ENCODE measurements at regions not wholly inside any gene's neighbourhood (a gene's known extent, or its start where the extent isn't known, plus 50 kb on each side); places are given as distances from the start of the nearest gene placed in this dataset.

DNA sequence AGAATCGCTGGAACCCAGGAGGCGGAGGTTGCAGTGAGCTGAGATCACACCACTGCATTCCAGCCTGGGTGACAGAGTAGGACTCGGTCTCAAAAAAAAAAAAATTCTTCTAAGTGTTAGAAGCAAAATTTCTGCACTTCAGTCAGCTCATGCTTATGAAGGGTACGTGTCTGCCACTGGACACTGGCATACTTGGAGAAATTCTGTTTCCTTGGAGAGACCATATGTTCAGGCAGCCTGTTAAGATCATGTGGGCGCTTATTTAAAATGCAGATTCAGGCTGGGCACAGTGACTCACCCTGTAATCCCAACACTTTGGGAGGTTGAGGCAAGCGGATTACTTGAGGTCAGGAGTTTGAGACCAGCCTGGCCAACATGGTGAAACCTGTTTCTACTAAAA is 85.6 kb upstream of the IQSEC1 start:
- peaks cover 0 to 1% (median 0%) of the 10 kb centered on the region in 3 donors for H3K27me3 ChIP-seq (ENCODE audit: control insufficient read depth in 3 of 3, insufficient read depth in 3 of 3, low read length in 3 of 3)
- H3K36me3 ChIP-seq (ENCODE audit: control insufficient read depth in 3 of 3, insufficient read depth in 2 of 3, low read depth in 1 of 3, low read length in 3 of 3) = no peaks in the 10 kb centered on the region
- no peak overlapping the region for H3K27ac ChIP-seq (ENCODE audit: low read depth in 1 of 3, low read length in 2 of 3)
- no peak overlapping the region for H3K4me3 ChIP-seq (ENCODE audit: low read depth in 1 of 3, low read length in 3 of 3)
- 81 to 87% (median 82%) methylated on average over 6 of the region's 6 CpGs for WGBS, 3 donors
- H3K9me3 ChIP-seq (ENCODE audit: control insufficient read depth in 2 of 2, insufficient read depth in 1 of 2, low read depth in 1 of 2, low read length in 1 of 2) = peaks cover 0 to 9% of the 10 kb centered on the region in 2 donors
- DNase-seq = no peak
- H3K4me1 ChIP-seq (ENCODE audit: control insufficient read depth in 3 of 3, insufficient read depth in 2 of 3, low read depth in 1 of 3, low read length in 2 of 3) = no peaks in the 10 kb centered on the region
- no peak for FAIRE-seq

DNA sequence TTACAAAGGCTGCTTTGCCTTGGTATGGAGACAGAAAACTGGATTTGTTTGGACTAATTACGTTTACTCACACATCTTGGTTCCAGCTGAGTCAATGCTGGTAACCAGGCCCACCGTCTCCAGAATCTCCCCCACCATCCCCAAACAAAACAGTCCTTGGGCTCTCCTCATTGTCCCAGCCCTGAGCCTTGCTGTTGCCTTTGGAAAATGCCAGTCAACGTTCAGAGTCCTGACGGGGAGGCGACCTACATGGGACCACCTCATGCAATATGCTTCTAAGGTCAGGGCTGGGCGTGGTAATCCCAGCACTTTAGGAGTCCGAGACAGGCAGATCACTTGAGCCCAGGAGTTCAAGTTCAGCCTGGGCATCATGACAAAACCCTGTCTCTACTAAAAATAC is 85.2 kb upstream of the IQSEC1 start:
- Histone ChIP-seq H3K27me3 (ENCODE audit: control insufficient read depth in 3 of 3, insufficient read depth in 3 of 3, low read length in 3 of 3) (peaks cover 0 to 1% (median 0%) of the 10 kb centered on the region in 3 donors), H3K9me3 (ENCODE audit: control insufficient read depth in 2 of 2, insufficient read depth in 1 of 2, low read depth in 1 of 2, low read length in 1 of 2) (peaks cover 0 to 9% of the 10 kb centered on the region in 2 donors), H3K4me3 (ENCODE audit: low read depth in 1 of 3, low read length in 3 of 3) (no peak overlapping the region), H3K36me3 (ENCODE audit: control insufficient read depth in 3 of 3, insufficient read depth in 2 of 3, low read depth in 1 of 3, low read length in 3 of 3) (no peaks in the 10 kb centered on the region), H3K4me1 (ENCODE audit: control insufficient read depth in 3 of 3, insufficient read depth in 2 of 3, low read depth in 1 of 3, low read length in 2 of 3) (no peaks in the 10 kb centered on the region), H3K27ac (ENCODE audit: low read depth in 1 of 3, low read length in 2 of 3) (no peak overlapping the region)
- FAIRE-seq (no peak), DNase-seq (no peak)
- 51 to 67% (median 59%) methylated on average over 7 of the region's 7 CpGs for WGBS, 3 donors

DNA sequence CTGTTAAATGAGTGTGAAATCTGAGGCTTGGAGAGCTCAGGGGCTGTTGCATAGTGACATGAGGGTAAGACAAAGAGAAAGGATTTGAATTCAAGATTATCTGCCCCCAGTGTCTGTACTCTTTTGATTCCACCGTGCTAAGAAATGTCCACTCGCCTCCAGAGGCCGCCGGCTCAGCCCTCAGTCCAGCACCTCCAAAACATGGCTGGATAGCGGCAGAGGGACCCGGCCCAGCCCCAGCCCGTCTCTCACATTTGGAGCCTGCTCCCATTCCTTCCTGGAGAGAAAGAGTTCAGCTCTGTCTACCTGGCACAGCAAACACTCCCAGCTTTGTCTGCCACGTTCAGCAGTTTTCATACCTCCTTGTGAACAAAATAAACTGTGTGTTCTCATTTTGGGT is 84.8 kb upstream of the IQSEC1 start:
- 71 to 77% (median 72%) methylated on average over 8 of the region's 8 CpGs for WGBS, 3 donors
- Histone ChIP-seq H3K4me1 (ENCODE audit: control insufficient read depth in 3 of 3, insufficient read depth in 2 of 3, low read depth in 1 of 3, low read length in 2 of 3) (no peaks in the 10 kb centered on the region), H3K27ac (ENCODE audit: low read depth in 1 of 3, low read length in 2 of 3) (no peak overlapping the region), H3K9me3 (ENCODE audit: control insufficient read depth in 2 of 2, insufficient read depth in 1 of 2, low read depth in 1 of 2, low read length in 1 of 2) (peaks cover 0 to 9% of the 10 kb centered on the region in 2 donors), H3K4me3 (ENCODE audit: low read depth in 1 of 3, low read length in 3 of 3) (no peak overlapping the region), H3K27me3 (ENCODE audit: control insufficient read depth in 3 of 3, insufficient read depth in 3 of 3, low read length in 3 of 3) (peaks cover 0 to 1% (median 0%) of the 10 kb centered on the region in 3 donors), H3K36me3 (ENCODE audit: control insufficient read depth in 3 of 3, insufficient read depth in 2 of 3, low read depth in 1 of 3, low read length in 3 of 3) (no peaks in the 10 kb centered on the region)
- no peak for FAIRE-seq
- no peak for DNase-seq

DNA sequence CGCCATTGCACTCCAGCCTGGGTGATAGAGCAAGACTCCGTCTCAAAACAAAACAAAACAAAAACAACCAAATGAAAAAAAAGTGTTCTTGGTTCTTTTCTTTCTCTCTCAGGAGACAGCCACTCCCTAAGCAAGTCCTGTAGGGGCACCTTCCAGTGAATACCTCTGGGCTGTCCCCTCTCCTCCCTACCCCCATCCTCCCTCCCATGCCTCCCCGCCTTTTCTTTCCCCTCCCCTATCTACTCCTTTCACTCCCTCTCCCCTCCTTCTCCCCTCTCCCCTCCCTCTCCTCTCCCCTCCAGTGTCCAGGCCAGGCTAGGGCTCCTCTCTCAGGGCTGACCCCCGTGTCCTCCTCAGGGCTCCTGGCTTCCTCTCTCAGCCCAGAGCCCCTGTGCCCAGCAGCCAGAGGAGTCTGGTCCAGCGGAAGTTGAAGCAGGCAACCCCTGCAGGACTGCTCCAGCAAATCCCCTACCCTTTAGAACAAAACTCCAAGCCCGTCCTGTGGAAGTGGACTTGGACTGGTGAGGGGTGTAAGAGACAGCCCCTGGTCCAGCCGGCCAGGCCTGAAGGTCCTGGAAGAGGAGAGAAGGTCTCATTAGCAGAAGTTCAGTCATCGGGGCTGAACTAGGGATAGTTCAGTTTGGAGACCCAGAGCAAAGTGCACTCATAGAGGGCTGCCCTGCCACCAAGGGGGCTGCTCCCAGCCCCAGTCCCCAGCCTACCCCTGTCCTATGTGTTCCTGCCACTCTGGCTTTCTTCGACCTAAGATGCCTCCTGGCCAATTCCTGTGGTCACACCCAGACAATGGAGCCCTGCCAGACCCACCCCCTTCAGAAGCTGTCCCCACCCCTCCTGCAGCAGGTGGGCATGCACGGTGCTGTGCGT is 79.8 kb upstream of the IQSEC1 start:
- Histone ChIP-seq H3K27ac (ENCODE audit: low read depth in 1 of 3, low read length in 2 of 3) (no peak overlapping the region), H3K27me3 (ENCODE audit: control insufficient read depth in 3 of 3, insufficient read depth in 3 of 3, low read length in 3 of 3) (peaks cover 0 to 1% (median 0%) of the 10 kb centered on the region in 3 donors), H3K9me3 (ENCODE audit: control insufficient read depth in 2 of 2, insufficient read depth in 1 of 2, low read depth in 1 of 2, low read length in 1 of 2) (peaks cover 0 to 9% of the 10 kb centered on the region in 2 donors), H3K4me1 (ENCODE audit: control insufficient read depth in 3 of 3, insufficient read depth in 2 of 3, low read depth in 1 of 3, low read length in 2 of 3) (no peaks in the 10 kb centered on the region), H3K4me3 (ENCODE audit: low read depth in 1 of 3, low read length in 3 of 3) (no peak overlapping the region), H3K36me3 (ENCODE audit: control insufficient read depth in 3 of 3, insufficient read depth in 2 of 3, low read depth in 1 of 3, low read length in 3 of 3) (no peaks in the 10 kb centered on the region)
- WGBS, 3 donors = 49 to 65% (median 53%) methylated on average over 11 of the region's 11 CpGs
- no peak for FAIRE-seq
- no peak for DNase-seq

DNA sequence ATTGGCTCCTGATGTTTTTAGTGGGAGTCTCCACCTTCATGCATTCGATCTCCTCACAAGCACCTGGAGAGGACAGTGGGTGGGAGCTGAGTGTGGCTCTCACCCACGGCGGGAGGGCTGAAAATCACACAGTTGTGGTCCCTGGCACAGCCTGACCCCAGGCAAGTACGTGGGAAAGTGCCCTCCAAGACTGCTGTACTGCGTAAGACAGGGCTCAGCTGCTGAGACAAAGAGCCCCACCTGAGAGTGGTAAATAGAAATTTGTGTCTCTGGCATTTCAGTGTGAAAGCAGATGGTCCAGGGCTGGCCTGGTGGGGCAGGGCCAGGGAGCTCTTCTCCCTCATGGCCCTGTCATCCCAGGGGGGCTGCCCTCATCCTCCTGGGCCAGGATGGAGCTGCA is 77.4 kb upstream of the IQSEC1 start:
- no peaks in the 10 kb centered on the region for H3K4me1 ChIP-seq (ENCODE audit: control insufficient read depth in 3 of 3, insufficient read depth in 2 of 3, low read depth in 1 of 3, low read length in 2 of 3)
- no peak for FAIRE-seq

DNA sequence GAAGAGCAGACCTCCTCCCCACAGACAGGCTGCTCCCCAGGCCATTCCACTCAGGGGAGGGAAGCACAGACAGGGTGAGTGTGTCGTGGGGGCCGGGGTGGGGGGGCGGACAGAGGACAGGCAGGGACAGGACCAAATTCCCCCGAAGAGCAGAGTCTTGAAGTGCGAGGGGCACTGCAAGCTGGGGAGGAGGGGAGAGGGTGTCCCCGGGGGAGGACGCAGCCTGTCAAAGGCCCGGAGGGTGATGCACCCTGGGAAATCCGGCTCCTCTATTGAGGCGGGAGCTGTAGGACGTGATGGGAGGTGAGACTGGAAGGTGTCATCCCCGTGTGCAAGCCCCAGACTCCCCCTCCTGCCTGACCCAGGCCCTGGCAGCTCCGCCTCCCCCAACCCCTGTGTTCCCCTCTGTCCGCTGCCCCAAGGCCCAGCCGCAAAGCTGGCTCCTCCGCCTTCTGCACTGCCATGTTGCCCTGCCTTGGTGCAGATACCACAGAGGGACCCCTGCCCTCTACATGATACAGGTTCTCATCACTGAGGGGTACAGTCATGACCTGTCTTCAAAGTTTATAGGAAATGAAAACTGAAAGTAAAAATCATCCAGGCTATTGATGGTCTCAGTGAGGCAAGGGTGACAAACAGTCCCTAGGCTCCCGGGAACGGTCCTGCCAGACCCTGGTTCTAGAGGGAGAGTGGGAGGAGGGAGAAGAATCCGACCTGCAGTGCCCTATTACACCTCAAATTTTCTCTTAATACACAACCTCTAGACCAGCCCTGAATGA is 76.3 kb upstream of the IQSEC1 start:
- H3K27me3 ChIP-seq (ENCODE audit: control insufficient read depth in 3 of 3, insufficient read depth in 3 of 3, low read length in 3 of 3) = no peaks in the 10 kb centered on the region
- FAIRE-seq (no peak), DNase-seq (no peak)
- no peaks in the 10 kb centered on the region for H3K4me1 ChIP-seq (ENCODE audit: control insufficient read depth in 3 of 3, insufficient read depth in 2 of 3, low read depth in 1 of 3, low read length in 2 of 3)
- 62 to 72% (median 65%) methylated on average over 18 to 19 of the region's 19 CpGs for WGBS, 3 donors
- no peak overlapping the region for H3K27ac ChIP-seq (ENCODE audit: low read depth in 1 of 3, low read length in 2 of 3)
- no peak overlapping the region for H3K4me3 ChIP-seq (ENCODE audit: low read depth in 1 of 3, low read length in 3 of 3)
- H3K9me3 ChIP-seq (ENCODE audit: control insufficient read depth in 2 of 2, insufficient read depth in 1 of 2, low read depth in 1 of 2, low read length in 1 of 2) = no peaks in the 10 kb centered on the region
- no peaks in the 10 kb centered on the region for H3K36me3 ChIP-seq (ENCODE audit: control insufficient read depth in 3 of 3, insufficient read depth in 2 of 3, low read depth in 1 of 3, low read length in 3 of 3)

More for the DNA sequence above, 77.4 kb upstream of the IQSEC1 start:
- WGBS, 3 donors = 86 to 91% (median 88%) methylated on average over 5 of the region's 5 CpGs
- H3K36me3 ChIP-seq (ENCODE audit: control insufficient read depth in 3 of 3, insufficient read depth in 2 of 3, low read depth in 1 of 3, low read length in 3 of 3) = no peaks in the 10 kb centered on the region
- H3K27me3 ChIP-seq (ENCODE audit: control insufficient read depth in 3 of 3, insufficient read depth in 3 of 3, low read length in 3 of 3) = no peaks in the 10 kb centered on the region
- H3K9me3 ChIP-seq (ENCODE audit: control insufficient read depth in 2 of 2, insufficient read depth in 1 of 2, low read depth in 1 of 2, low read length in 1 of 2) = peaks cover 0 to 3% of the 10 kb centered on the region in 2 donors
- no peak overlapping the region for H3K4me3 ChIP-seq (ENCODE audit: low read depth in 1 of 3, low read length in 3 of 3)
- DNase-seq = no peak
- H3K27ac ChIP-seq (ENCODE audit: low read depth in 1 of 3, low read length in 2 of 3) = no peak overlapping the region

DNA sequence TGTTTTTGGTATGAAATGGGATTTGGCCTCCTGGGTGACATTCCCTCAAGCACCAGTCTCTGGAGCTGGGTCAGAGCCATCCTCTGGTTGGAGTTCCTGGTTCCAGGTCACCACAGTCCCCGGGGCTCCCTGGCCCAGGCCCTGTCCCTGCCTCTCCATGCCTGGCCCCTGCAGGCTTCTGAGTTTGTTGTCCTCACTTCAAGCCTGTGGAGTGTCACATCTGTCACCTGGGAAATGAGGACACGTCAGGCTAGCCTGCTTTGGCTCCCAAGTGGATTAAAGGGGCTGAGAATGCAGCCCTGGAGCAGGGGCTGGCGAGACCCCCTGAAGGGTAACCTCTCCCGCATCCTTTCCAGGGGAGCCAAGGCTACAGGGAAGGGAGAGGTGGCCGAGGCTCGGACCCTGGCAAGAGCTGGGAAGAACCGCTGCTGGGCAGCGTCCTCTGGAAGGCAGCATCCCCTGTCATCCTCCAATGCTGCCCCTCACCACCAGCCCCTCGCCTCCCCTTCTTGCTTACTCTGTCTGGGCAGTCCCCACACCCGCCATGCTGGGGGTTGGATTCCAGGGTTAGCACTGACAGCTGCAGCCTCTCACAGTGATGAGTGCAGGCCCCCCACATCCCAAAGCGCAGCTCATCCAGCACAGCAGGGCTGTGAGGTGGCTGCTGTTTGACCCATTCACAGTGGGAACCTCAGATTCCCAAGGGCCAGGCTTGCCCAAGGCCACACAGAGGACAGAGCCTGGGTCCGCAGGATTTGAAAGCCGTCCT is 75.5 kb upstream of the IQSEC1 start:
- no peaks in the 10 kb centered on the region for H3K27me3 ChIP-seq (ENCODE audit: control insufficient read depth in 3 of 3, insufficient read depth in 3 of 3, low read length in 3 of 3)
- no peaks in the 10 kb centered on the region for H3K36me3 ChIP-seq (ENCODE audit: control insufficient read depth in 3 of 3, insufficient read depth in 2 of 3, low read depth in 1 of 3, low read length in 3 of 3)
- no peak overlapping the region for H3K4me3 ChIP-seq (ENCODE audit: low read depth in 1 of 3, low read length in 3 of 3)
- no peaks in the 10 kb centered on the region for H3K4me1 ChIP-seq (ENCODE audit: control insufficient read depth in 3 of 3, insufficient read depth in 2 of 3, low read depth in 1 of 3, low read length in 2 of 3)
- WGBS, 3 donors = 67 to 86% (median 82%) methylated on average over 11 to 13 of the region's 13 CpGs
- FAIRE-seq (no peak), DNase-seq (no peak)
- no peak overlapping the region for H3K27ac ChIP-seq (ENCODE audit: low read depth in 1 of 3, low read length in 2 of 3)
- H3K9me3 ChIP-seq (ENCODE audit: control insufficient read depth in 2 of 2, insufficient read depth in 1 of 2, low read depth in 1 of 2, low read length in 1 of 2) = no peaks in the 10 kb centered on the region

DNA sequence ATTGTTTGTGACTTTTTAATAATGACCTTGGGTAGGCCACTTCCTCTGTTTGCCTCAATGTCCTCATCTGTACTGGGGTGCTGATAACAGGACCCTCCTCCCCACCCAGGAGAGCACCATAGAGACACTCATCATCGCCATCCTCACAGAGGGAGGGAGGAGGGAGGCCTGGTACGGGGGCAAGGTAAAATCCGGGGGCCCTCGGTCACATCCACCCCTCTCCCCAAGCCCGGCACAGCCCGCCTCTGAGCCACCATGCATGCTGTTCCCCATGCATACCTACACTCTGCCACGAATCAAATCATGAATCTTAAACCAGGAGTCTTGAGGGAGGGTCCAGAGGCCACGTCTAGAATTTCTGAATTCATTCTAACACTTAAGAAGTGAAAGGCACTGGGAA is 74.9 kb upstream of the IQSEC1 start:
- FAIRE-seq = no peak
- Histone ChIP-seq H3K9me3 (ENCODE audit: control insufficient read depth in 2 of 2, insufficient read depth in 1 of 2, low read depth in 1 of 2, low read length in 1 of 2) (no peaks in the 10 kb centered on the region), H3K36me3 (ENCODE audit: control insufficient read depth in 3 of 3, insufficient read depth in 2 of 3, low read depth in 1 of 3, low read length in 3 of 3) (no peaks in the 10 kb centered on the region), H3K27ac (ENCODE audit: low read depth in 1 of 3, low read length in 2 of 3) (no peak overlapping the region), H3K27me3 (ENCODE audit: control insufficient read depth in 3 of 3, insufficient read depth in 3 of 3, low read length in 3 of 3) (no peaks in the 10 kb centered on the region), H3K4me3 (ENCODE audit: low read depth in 1 of 3, low read length in 3 of 3) (no peak overlapping the region), H3K4me1 (ENCODE audit: control insufficient read depth in 3 of 3, insufficient read depth in 2 of 3, low read depth in 1 of 3, low read length in 2 of 3) (no peaks in the 10 kb centered on the region)
- no peak for DNase-seq
- WGBS, 3 donors = 76 to 81% (median 78%) methylated on average over 8 of the region's 8 CpGs
